Activated CD4-positive, alpha-beta T cell treated with anti-CD3 and anti-CD28 coated beads, Interleukin-2, amount 10 ng/mL, durations not matched to agents 7 days and 5 days (primary cell): ENCODE measurements at regions not wholly inside any gene's neighbourhood (a gene's known extent, or its start where the extent isn't known, plus 50 kb on each side); places are given as distances from the start of the nearest gene placed in this dataset.

Experiments used
- CTCF ChIA-PET: fragments of 350-600 bp; sonication (Branson Sonifier 250); formaldehyde crosslinking; loops from one replicate; lab custom pipeline; 2021; ENCODE audit warnings: antibody characterized with exemption; lab: Charles Lee
- POLR2A ChIA-PET: fragments of 350-600 bp; sonication (Branson Sonifier 250); formaldehyde crosslinking; loops from one replicate; lab custom pipeline; 2021; ENCODE audit warnings: antibody characterized with exemption; lab: Charles Lee
- DNase-seq: peaks from one replicate; pipeline ENCODE4 v3.0.0-alpha.2; 2020
- H3K27ac Mint-ChIP-seq: one replicate; pipeline ENCODE4 v1.8.0; 2021; ENCODE audit warnings: mild to moderate bottlenecking, moderate library complexity, mixed read lengths
- H3K27me3 Mint-ChIP-seq: one replicate; pipeline ENCODE4 v1.8.0; 2021; ENCODE audit warnings: mixed read lengths
- H3K36me3 Mint-ChIP-seq: one replicate; pipeline ENCODE4 v1.8.0; 2021; ENCODE audit warnings: low read depth, mixed read lengths
- H3K4me1 Mint-ChIP-seq: one replicate; pipeline ENCODE4 v1.8.0; 2021; ENCODE audit warnings: mixed read lengths
- H3K4me3 Mint-ChIP-seq: one replicate; pipeline ENCODE4 v1.8.0; 2021; ENCODE audit warnings: mild to moderate bottlenecking, moderate library complexity, mixed read lengths
- H3K9me3 Mint-ChIP-seq: one replicate; pipeline ENCODE4 v1.8.0; 2021; ENCODE audit warnings: mixed read lengths

DNA sequence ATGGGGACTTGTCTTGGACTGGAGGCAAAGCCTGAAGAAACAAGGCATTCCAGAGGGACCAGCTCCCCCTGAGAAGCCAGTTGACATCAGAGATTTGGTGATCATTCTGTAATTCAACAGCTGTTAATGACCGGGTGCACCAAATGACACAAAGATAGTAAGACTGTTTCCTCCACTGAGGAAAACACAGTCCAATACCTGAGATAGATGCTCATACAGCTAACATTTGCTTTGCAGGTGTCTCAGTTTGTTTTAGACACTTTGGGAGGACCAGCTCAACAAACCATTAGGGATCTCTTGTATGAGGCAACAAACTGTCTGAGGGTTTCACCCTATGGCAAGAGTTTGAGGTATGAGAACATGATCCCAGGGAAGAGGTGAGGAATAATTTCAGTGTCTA lies 237.2 kb upstream of the PLET1 start:
- Mint-ChIP-seq H3K27ac (no peak overlapping the region), H3K27me3 (no peaks in the 10 kb centered on the region), H3K9me3 (no peaks in the 10 kb centered on the region), H3K36me3 (no peaks in the 10 kb centered on the region), H3K4me3 (no peak overlapping the region), H3K4me1 (no peaks in the 10 kb centered on the region)
- POLR2A ChIA-PET: no interaction called here
- CTCF ChIA-PET: interaction anchor here (1.3 kb wide), 1 partner anchor 13 kb away, joined by 3 read pairs; no protein-coding TSS in a partner anchor
- DNase-seq: no peak

DNA sequence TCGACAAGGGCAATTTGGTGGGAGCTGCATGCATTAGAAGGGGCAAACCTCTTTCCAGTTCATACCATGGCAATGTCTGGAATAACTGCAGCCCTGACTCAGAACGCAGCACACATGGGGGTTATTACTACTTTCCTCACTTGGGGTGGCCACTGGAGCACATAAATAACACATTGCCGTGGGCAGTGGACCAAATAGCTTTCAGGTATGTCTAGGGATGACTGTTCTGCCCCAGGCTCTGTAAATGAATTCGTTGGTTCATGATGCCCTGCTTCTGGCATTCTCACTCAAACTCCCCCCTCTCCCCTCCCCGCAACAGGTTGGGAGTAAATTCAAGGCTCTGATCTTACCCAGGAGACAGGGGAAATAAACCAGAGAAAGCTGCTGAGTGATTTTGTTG lies 238.0 kb upstream of the PLET1 start:
- H3K4me3 Mint-ChIP-seq: no peak overlapping the region
- no peaks in the 10 kb centered on the region for H3K4me1 Mint-ChIP-seq
- no peaks in the 10 kb centered on the region for H3K9me3 Mint-ChIP-seq
- CTCF ChIA-PET: no interaction called here
- POLR2A ChIA-PET: no interaction called here
- H3K27me3 Mint-ChIP-seq: no peaks in the 10 kb centered on the region
- no peak for DNase-seq
- H3K36me3 Mint-ChIP-seq: no peaks in the 10 kb centered on the region
- no peak overlapping the region for H3K27ac Mint-ChIP-seq

DNA sequence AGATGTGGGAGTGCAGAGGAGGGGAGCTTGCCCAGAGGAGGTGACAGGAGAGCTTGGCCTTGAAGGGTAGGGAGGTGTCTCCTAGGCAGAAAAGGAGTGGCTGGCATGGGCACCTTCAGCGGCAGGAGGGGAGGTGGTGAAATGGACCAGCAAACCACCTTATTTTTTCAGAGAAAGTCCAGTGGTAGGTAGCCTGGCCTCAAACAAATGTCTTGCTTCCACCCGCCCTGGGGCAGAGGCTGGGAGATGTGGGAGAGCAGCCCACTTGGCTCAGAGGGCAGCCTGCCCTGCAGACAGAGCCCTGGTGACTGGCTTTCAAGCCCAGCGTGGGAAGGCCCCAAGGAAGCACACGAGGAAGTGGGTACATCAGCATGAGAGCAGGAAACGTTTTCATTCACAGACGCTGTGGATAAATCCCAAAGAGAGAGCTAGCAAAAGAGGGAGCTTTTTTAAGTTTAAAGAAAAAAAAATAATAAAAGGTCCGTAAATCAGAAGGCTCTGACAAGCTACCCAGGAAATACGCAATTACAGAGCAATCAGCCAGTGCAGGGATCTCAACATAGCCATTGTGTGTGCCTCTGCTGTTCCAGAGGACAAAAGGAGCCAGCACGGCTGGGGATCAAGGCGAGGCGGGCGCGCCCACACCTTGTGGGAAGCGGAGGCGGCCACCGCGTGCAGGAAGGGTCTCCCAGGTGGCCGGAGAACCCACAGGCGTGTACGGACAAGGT lies 238.7 kb upstream of the PLET1 start:
- Mint-ChIP-seq H3K36me3 (no peaks in the 10 kb centered on the region), H3K9me3 (no peaks in the 10 kb centered on the region), H3K4me1 (no peaks in the 10 kb centered on the region), H3K27ac (no peak overlapping the region), H3K27me3 (no peaks in the 10 kb centered on the region), H3K4me3 (no peak overlapping the region)
- ChIA-PET POLR2A (no interaction called here), CTCF (no interaction called here)
- DNase-seq: no peak

DNA sequence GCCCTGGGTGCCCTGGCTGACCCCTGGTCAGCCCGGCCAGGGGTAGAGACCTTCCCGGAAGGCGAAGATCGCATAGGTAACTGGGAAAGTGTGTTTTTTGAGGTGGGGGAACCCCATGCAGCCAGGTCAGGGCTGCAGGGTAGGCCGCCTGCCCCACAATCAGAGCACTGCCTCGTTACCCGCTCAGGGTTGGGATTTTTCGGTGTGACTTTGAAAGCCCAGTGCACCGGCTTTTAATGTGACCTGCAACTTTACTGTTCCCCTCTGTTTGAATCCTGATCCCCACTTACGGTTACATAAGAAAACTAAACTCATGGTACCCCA lies 239.2 kb upstream of the PLET1 start:
- no peaks in the 10 kb centered on the region for H3K4me1 Mint-ChIP-seq
- ChIA-PET CTCF (no interaction called here), POLR2A (no interaction called here)
- DNase-seq: no peak
- no peak overlapping the region for H3K27ac Mint-ChIP-seq
- H3K4me3 Mint-ChIP-seq: no peak overlapping the region
- H3K36me3 Mint-ChIP-seq: no peaks in the 10 kb centered on the region
- H3K27me3 Mint-ChIP-seq: no peaks in the 10 kb centered on the region
- H3K9me3 Mint-ChIP-seq: no peaks in the 10 kb centered on the region

DNA sequence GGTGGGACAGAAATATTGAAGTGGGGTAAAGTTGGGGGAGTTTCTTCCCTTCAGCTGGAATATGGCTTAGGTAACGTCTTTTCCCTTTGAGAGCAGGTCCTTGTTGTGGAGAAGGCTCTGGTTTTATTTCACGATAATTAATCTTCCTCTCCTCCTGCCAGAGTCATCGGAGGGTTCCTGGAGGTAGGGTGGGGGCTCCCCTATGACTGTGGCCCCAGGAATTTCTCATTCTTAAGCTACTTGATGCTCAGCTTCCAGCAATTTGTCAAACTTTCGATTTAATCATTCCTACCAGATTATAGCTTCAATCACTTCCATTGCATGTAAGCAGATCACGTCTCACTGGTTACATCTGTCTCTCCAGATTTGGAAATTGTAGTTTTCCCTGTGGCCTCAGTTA lies 242.8 kb upstream of the PLET1 start:
- H3K27ac Mint-ChIP-seq: no peak overlapping the region
- ChIA-PET POLR2A (no interaction called here), CTCF (interaction anchor here (0.6 kb wide), 1 partner anchor 245 kb away, joined by 4 read pairs; no protein-coding TSS in a partner anchor)
- DNase-seq: no peak
- no peak overlapping the region for H3K4me3 Mint-ChIP-seq
- no peaks in the 10 kb centered on the region for H3K4me1 Mint-ChIP-seq
- H3K9me3 Mint-ChIP-seq: no peaks in the 10 kb centered on the region
- no peaks in the 10 kb centered on the region for H3K36me3 Mint-ChIP-seq
- peaks cover 2% of the 10 kb centered on the region for H3K27me3 Mint-ChIP-seq

DNA sequence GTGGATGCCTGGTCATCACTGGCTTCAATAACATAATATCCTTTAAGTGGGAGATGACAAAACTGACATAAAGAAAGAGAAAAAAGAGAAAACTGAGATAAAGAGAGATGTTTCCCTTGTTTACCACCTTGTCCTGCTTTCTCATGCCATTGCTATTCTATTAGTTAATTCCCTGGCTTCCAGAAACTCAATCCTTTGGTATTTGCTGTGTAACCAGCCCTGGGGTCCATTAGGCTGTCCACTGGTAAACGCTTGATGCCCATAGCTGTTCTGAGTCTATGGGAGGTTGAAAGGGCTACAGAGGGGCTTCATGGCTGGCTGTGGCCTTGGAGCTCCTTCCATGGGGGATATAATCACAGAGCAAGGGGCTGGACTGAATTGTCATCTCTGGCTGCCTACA lies 243.4 kb upstream of the PLET1 start:
- Mint-ChIP-seq H3K27ac (no peak overlapping the region), H3K4me3 (no peak overlapping the region), H3K27me3 (peaks cover 2% of the 10 kb centered on the region), H3K36me3 (no peaks in the 10 kb centered on the region), H3K9me3 (no peaks in the 10 kb centered on the region), H3K4me1 (no peaks in the 10 kb centered on the region)
- CTCF ChIA-PET: no interaction called here
- no peak for DNase-seq
- POLR2A ChIA-PET: interaction anchor here (0.6 kb wide), 1 partner anchor 893 kb away, joined by 3 read pairs; no protein-coding TSS in a partner anchor

DNA sequence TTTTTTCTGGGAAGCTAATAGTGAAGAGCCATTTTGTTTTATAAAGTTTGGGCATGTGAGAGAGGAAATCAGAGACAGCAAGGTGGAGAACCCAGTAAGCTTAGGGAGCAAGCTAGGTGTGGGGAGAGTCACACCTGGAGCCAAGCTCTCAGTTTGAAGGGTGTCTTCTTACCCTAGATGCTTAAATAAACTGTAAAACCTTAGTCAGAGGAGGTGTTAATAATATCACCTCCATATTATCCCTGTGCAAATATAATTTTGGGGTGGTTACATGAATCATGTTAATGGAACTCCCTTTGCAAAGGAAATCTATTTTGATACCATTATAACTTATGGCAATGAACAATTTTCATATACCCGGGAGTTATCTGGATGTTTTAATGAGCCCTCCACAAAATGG lies 246.2 kb upstream of the PLET1 start:
- Mint-ChIP-seq H3K36me3 (no peaks in the 10 kb centered on the region), H3K27ac (no peak overlapping the region)
- POLR2A ChIA-PET: no interaction called here

DNA sequence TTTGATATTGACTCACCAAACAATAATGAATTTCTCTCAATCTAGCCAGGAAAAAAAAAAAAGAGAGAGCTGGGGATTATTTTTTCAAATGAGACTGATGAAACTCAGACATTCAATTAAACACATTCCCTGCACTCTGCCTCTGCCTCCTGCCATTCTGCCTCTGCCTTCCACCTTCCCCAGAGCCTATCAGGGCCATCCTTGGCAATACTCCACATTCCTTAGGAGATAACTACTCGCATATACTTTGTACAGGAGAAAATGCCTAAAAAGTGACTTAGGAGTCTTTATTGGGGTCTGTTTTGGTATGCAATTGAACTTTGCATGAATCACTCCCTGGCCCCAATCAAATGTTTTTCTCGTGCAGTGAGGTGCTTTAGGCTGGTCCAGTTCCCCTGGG lies 246.6 kb upstream of the PLET1 start:
- ChIA-PET POLR2A (no interaction called here), CTCF (no interaction called here)
- H3K4me1 Mint-ChIP-seq: no peaks in the 10 kb centered on the region
- H3K9me3 Mint-ChIP-seq: no peaks in the 10 kb centered on the region
- no peak overlapping the region for H3K4me3 Mint-ChIP-seq
- no peaks in the 10 kb centered on the region for H3K36me3 Mint-ChIP-seq
- no peak overlapping the region for H3K27ac Mint-ChIP-seq
- DNase-seq: no peak
- H3K27me3 Mint-ChIP-seq: peaks cover 2% of the 10 kb centered on the region

More for the DNA sequence above, 246.2 kb upstream of the PLET1 start:
- CTCF ChIA-PET: no interaction called here
- no peaks in the 10 kb centered on the region for H3K4me1 Mint-ChIP-seq
- H3K9me3 Mint-ChIP-seq: no peaks in the 10 kb centered on the region
- H3K27me3 Mint-ChIP-seq: peaks cover 2% of the 10 kb centered on the region
- no peak for DNase-seq
- no peak overlapping the region for H3K4me3 Mint-ChIP-seq

DNA sequence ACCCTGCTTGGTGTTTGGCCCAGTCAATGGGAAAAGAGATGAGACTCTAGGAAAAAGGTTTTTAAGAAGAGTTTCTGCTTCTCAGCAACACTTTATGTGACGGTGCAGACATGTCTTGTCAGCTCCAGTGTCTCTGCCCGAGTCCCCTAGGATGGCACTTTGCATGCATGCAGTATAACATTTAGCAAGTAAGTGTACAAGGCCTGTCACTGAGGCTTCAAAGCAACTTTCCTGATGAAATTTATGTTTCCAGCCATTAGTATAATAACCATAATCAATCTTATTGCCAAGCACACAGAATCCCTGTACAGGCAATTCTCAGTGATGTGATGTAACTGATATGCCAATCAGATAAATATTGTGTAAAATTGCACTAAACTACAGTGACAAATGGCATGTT lies 248.1 kb upstream of the PLET1 start:
- no peaks in the 10 kb centered on the region for H3K36me3 Mint-ChIP-seq
- no peaks in the 10 kb centered on the region for H3K9me3 Mint-ChIP-seq
- H3K27ac Mint-ChIP-seq: no peak overlapping the region
- DNase-seq: no peak
- H3K27me3 Mint-ChIP-seq: peaks cover 4% of the 10 kb centered on the region
- CTCF ChIA-PET: interaction anchor here (1.4 kb wide), 1 partner anchor 10 kb away, joined by 3 read pairs; no protein-coding TSS in a partner anchor
- no peak overlapping the region for H3K4me3 Mint-ChIP-seq
- H3K4me1 Mint-ChIP-seq: no peaks in the 10 kb centered on the region
- POLR2A ChIA-PET: no interaction called here

DNA sequence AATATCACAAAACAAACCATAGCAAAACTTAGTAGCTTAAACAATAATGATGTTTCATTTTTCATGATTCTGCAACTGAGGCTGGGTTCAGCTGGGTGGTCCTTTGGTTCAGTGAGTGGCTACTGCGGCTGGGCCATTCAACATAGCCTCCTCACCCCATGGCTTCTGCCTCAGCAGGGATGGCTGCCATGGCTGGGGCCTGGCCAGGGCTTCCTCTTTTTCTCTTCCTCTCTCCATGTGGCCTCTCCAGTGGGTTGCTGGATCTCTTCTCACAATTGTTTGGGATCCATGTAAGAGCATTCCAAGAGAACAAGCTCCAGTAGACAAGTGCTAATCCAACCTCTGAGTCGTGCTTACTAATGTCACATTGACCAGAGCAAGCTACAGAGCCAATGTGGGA lies 248.6 kb upstream of the PLET1 start:
- H3K4me1 Mint-ChIP-seq: no peaks in the 10 kb centered on the region
- H3K27me3 Mint-ChIP-seq: peaks cover 4% of the 10 kb centered on the region
- CTCF ChIA-PET: interaction anchor here (1.4 kb wide), 1 partner anchor 9 kb away, joined by 3 read pairs; no protein-coding TSS in a partner anchor
- no peak for DNase-seq
- H3K36me3 Mint-ChIP-seq: no peaks in the 10 kb centered on the region
- POLR2A ChIA-PET: no interaction called here
- no peaks in the 10 kb centered on the region for H3K9me3 Mint-ChIP-seq
- no peak overlapping the region for H3K27ac Mint-ChIP-seq
- H3K4me3 Mint-ChIP-seq: no peak overlapping the region

DNA sequence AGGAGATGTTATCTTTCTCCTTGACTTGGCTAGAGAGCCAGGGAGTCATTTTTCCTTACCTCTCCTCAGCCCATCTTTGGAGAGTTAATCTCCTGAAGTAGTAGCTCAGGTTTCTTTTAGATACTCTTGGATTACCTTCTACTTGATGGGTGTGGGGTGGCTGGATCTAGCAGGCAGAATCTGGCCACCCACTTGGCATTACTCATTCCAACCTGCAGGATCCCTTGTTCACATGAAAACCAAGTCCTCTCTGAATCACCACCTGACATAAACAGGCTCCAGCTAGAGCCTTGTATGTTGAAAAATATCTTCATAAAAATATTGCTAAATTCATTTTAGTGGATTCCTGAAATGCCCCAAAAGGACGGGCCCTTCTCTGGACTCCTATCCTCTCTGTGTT lies 250.6 kb upstream of the PLET1 start:
- peaks cover 4% of the 10 kb centered on the region for H3K27me3 Mint-ChIP-seq
- POLR2A ChIA-PET: no interaction called here
- no peaks in the 10 kb centered on the region for H3K9me3 Mint-ChIP-seq
- no peaks in the 10 kb centered on the region for H3K36me3 Mint-ChIP-seq
- DNase-seq: no peak
- H3K4me1 Mint-ChIP-seq: no peaks in the 10 kb centered on the region
- CTCF ChIA-PET: no interaction called here
- no peak overlapping the region for H3K27ac Mint-ChIP-seq
- no peak overlapping the region for H3K4me3 Mint-ChIP-seq

DNA sequence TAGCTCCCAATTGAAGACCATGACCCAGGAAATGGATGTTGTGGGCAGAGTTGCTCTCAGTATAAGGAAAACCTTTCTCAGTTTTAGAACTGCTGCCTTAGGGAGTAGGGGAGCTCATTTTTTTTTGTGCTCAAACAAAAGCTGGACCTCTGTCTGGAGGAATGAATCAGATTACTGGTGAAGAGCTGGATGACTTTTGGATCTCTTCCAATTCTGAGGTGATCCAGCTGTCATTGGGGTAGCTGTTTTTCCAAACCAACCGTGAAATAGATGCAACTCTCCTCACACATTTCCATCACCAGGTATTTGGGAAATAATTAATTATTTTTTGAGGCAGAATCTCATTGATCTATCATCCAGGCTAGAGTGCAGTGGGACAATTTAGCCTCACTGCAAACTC lies 251.3 kb upstream of the PLET1 start:
- ChIA-PET CTCF (no interaction called here), POLR2A (no interaction called here)
- H3K4me1 Mint-ChIP-seq: peaks cover 5% of the 10 kb centered on the region
- no peak for DNase-seq
- peaks cover 2% of the 10 kb centered on the region for H3K27me3 Mint-ChIP-seq
- H3K4me3 Mint-ChIP-seq: no peak overlapping the region
- H3K36me3 Mint-ChIP-seq: no peaks in the 10 kb centered on the region
- no peak overlapping the region for H3K27ac Mint-ChIP-seq
- no peaks in the 10 kb centered on the region for H3K9me3 Mint-ChIP-seq

DNA sequence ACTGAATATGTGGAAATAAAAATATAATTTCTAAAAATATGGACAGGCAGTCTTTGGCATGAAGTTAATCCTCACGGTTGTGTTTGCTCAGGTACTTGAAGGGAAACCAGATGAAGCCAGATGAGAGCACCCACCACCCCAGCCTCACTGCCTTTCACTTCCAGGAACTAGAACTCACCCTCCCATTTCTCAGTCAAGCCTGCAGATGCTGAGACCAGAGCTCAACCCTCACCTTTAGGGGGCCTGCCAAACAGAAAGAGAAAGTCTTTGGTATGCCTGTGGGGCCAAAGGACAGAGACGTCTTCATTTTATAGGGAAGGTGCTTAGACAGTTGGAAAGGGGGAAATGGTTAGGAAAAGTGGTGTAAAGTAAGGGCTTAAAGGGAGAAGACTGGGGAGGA lies 252.8 kb upstream of the PLET1 start:
- Mint-ChIP-seq H3K27me3 (peaks cover 2% of the 10 kb centered on the region), H3K4me3 (no peak overlapping the region), H3K27ac (no peak overlapping the region), H3K9me3 (peaks cover under 1% of the 10 kb centered on the region), H3K4me1 (peaks cover 6% of the 10 kb centered on the region), H3K36me3 (no peaks in the 10 kb centered on the region)
- POLR2A ChIA-PET: no interaction called here
- CTCF ChIA-PET: interaction anchor here (0.6 kb wide), 1 partner anchor 364 kb away, joined by 3 read pairs; no protein-coding TSS in a partner anchor
- DNase-seq: no peak
